ENCODE measurements at regions not wholly inside any gene's neighbourhood (a gene's known extent, or its start where the extent isn't known, plus 50 kb on each side); places are given as distances from the start of the nearest gene placed in this dataset.
"Not testable (repeated sequence)": the region's sequence is repeated elsewhere in the genome, so short reads cannot be mapped to it uniquely, and the experiment has no call there.

DNA sequence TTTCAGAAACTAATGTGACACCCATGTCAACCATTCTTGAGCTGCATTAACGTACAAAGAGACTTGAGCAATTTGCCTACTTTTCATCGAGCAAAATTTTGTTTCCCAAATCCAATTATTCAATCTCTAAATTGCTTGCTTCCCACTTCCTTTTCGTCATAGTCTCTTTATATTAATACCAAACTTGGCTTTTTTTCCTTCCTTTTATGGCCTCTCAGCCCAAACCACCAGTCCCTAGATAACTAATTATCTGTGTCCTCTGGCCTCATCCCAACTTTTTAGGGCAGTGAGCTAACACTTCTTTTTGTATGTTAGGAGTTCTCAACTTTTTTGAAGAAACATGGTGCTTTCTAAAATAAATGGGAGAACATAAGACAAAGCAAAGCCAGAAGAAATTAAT lies 155.5 kb upstream of the S1PR3 start (continued):
- TF ChIP-seq, protein P1, sequence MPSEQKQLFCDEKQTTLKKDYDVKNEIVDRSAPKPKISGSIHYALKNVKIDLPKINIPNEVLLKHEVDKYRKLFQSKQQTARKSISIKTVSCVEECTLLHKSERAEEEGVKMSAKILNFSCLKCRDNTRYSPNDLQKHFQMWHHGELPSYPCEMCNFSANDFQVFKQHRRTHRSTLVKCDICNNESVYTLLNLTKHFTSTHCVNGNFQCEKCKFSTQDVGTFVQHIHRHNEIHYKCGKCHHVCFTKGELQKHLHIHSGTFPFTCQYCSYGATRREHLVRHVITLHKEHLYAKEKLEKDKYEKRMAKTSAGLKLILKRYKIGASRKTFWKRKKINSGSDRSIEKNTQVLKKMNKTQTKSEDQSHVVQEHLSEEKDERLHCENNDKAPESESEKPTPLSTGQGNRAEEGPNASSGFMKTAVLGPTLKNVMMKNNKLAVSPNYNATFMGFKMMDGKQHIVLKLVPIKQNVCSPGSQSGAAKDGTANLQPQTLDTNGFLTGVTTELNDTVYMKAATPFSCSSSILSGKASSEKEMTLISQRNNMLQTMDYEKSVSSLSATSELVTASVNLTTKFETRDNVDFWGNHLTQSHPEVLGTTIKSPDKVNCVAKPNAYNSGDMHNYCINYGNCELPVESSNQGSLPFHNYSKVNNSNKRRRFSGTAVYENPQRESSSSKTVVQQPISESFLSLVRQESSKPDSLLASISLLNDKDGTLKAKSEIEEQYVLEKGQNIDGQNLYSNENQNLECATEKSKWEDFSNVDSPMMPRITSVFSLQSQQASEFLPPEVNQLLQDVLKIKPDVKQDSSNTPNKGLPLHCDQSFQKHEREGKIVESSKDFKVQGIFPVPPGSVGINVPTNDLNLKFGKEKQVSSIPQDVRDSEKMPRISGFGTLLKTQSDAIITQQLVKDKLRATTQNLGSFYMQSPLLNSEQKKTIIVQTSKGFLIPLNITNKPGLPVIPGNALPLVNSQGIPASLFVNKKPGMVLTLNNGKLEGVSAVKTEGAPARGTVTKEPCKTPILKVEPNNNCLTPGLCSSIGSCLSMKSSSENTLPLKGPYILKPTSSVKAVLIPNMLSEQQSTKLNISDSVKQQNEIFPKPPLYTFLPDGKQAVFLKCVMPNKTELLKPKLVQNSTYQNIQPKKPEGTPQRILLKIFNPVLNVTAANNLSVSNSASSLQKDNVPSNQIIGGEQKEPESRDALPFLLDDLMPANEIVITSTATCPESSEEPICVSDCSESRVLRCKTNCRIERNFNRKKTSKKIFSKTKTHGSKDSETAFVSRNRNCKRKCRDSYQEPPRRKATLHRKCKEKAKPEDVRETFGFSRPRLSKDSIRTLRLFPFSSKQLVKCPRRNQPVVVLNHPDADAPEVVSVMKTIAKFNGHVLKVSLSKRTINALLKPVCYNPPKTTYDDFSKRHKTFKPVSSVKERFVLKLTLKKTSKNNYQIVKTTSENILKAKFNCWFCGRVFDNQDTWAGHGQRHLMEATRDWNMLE (tag by site-specific recombination; conservative IDR thresholded peaks at IDR 0.05; ENCODE audit: low read depth), result no peak
- TF ChIP-seq, protein P2, sequence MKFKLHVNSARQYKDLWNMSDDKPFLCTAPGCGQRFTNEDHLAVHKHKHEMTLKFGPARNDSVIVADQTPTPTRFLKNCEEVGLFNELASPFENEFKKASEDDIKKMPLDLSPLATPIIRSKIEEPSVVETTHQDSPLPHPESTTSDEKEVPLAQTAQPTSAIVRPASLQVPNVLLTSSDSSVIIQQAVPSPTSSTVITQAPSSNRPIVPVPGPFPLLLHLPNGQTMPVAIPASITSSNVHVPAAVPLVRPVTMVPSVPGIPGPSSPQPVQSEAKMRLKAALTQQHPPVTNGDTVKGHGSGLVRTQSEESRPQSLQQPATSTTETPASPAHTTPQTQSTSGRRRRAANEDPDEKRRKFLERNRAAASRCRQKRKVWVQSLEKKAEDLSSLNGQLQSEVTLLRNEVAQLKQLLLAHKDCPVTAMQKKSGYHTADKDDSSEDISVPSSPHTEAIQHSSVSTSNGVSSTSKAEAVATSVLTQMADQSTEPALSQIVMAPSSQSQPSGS (tag by site-specific recombination; IDR thresholded peaks at IDR 0.05; ENCODE audit: low read depth), result no peak
- no peak for TF ChIP-seq YY2 (tag by site-specific recombination; IDR thresholded peaks at IDR 0.05)

DNA sequence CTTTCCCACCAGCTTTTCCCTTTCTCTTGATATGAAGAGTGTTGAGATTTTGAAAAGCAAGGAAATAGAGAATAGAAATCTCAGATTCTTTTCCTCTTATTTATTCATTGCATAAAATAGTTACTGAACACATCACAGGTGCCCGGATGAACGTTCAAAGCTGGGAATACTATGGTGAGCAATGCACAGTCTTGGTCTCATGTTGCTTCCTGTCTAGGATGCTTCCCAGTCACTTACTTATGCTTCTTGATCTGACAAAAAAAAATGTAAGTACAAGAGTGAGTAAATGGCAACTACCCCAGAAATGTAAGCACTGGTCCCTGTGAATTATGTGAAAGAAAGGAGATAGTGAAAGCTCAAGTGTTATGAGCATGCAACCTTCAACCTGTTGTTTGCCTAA lies 153.5 kb upstream of the S1PR3 start:
- no peak overlapping the region for H3K27ac ChIP-seq (ENCODE audit: extremely low read depth, low read depth, low read length)
- no peaks in the 10 kb centered on the region for H3K9me3 ChIP-seq (ENCODE audit: control insufficient read depth, insufficient read depth, low read depth, low read length)
- H3K4me3 ChIP-seq (ENCODE audit: low read depth, low read length), result no peak overlapping the region
- POLR2A ChIA-PET, result no interaction called here
- H3K36me3 ChIP-seq (ENCODE audit: control insufficient read depth in 2 of 2, insufficient read depth in 1 of 2, low read length in 2 of 2), result no peaks in the 10 kb centered on the region
- CTCF ChIA-PET, result no interaction called here
- TF ChIP-seq ZNF19 (tag by site-specific recombination; IDR thresholded peaks at IDR 0.05; ENCODE audit: low read depth) (no peak), ZNF510 (tag by site-specific recombination; IDR thresholded peaks at IDR 0.05; ENCODE audit: insufficient replicate concordance) (no peak), ZNF112 (tag by site-specific recombination; IDR thresholded peaks at IDR 0.05) (no peak), ZNF174 (tag by site-specific recombination; IDR thresholded peaks at IDR 0.05) (no peak), ZNF701 (tag by site-specific recombination; IDR thresholded peaks at IDR 0.05) (no peak), ZNF529 (tag by site-specific recombination; IDR thresholded peaks at IDR 0.05; ENCODE audit: insufficient replicate concordance) (no peak), ZNF169 (tag by site-specific recombination; IDR thresholded peaks at IDR 0.05) (no peak), SALL2 (tag by site-specific recombination; IDR thresholded peaks at IDR 0.05; ENCODE audit: borderline replicate concordance) (no peak), ZNF311 (tag by site-specific recombination; IDR thresholded peaks at IDR 0.05; ENCODE audit: borderline replicate concordance) (no peak), ZNF777 (tag by site-specific recombination; IDR thresholded peaks at IDR 0.05; ENCODE audit: borderline replicate concordance) (no peak), ZNF707 (tag by site-specific recombination; IDR thresholded peaks at IDR 0.05) (no peak), ZNF558 (tag by site-specific recombination; IDR thresholded peaks at IDR 0.05) (no peak), ZNF404 (tag by site-specific recombination; IDR thresholded peaks at IDR 0.05) (no peak), GLIS2 (tag by site-specific recombination; IDR thresholded peaks at IDR 0.05) (no peak), ZNF423 (tag by site-specific recombination; IDR thresholded peaks at IDR 0.05) (no peak)
- TF ChIP-seq, protein P3, sequence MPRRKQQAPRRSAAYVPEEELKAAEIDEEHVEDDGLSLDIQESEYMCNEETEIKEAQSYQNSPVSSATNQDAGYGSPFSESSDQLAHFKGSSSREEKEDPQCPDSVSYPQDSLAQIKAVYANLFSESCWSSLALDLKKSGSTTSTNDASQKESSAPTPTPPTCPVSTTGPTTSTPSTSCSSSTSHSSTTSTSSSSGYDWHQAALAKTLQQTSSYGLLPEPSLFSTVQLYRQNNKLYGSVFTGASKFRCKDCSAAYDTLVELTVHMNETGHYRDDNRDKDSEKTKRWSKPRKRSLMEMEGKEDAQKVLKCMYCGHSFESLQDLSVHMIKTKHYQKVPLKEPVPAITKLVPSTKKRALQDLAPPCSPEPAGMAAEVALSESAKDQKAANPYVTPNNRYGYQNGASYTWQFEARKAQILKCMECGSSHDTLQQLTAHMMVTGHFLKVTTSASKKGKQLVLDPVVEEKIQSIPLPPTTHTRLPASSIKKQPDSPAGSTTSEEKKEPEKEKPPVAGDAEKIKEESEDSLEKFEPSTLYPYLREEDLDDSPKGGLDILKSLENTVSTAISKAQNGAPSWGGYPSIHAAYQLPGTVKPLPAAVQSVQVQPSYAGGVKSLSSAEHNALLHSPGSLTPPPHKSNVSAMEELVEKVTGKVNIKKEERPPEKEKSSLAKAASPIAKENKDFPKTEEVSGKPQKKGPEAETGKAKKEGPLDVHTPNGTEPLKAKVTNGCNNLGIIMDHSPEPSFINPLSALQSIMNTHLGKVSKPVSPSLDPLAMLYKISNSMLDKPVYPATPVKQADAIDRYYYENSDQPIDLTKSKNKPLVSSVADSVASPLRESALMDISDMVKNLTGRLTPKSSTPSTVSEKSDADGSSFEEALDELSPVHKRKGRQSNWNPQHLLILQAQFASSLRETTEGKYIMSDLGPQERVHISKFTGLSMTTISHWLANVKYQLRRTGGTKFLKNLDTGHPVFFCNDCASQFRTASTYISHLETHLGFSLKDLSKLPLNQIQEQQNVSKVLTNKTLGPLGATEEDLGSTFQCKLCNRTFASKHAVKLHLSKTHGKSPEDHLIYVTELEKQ (tag by site-specific recombination; IDR thresholded peaks at IDR 0.05; ENCODE audit: borderline replicate concordance), result no peak
- TF ChIP-seq, protein P4, sequence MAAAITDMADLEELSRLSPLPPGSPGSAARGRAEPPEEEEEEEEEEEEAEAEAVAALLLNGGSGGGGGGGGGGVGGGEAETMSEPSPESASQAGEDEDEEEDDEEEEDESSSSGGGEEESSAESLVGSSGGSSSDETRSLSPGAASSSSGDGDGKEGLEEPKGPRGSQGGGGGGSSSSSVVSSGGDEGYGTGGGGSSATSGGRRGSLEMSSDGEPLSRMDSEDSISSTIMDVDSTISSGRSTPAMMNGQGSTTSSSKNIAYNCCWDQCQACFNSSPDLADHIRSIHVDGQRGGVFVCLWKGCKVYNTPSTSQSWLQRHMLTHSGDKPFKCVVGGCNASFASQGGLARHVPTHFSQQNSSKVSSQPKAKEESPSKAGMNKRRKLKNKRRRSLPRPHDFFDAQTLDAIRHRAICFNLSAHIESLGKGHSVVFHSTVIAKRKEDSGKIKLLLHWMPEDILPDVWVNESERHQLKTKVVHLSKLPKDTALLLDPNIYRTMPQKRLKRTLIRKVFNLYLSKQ (tag by site-specific recombination; IDR thresholded peaks at IDR 0.05; ENCODE audit: borderline replicate concordance), result no peak
- TF ChIP-seq, protein P5, sequence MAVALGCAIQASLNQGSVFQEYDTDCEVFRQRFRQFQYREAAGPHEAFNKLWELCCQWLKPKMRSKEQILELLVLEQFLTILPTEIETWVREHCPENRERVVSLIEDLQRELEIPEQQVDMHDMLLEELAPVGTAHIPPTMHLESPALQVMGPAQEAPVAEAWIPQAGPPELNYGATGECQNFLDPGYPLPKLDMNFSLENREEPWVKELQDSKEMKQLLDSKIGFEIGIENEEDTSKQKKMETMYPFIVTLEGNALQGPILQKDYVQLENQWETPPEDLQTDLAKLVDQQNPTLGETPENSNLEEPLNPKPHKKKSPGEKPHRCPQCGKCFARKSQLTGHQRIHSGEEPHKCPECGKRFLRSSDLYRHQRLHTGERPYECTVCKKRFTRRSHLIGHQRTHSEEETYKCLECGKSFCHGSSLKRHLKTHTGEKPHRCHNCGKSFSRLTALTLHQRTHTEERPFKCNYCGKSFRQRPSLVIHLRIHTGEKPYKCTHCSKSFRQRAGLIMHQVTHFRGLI (tag by site-specific recombination; IDR thresholded peaks at IDR 0.05), result no peak
- H3K4me1 ChIP-seq (ENCODE audit: control insufficient read depth, insufficient read depth, low read length), result 0 out of 2 replicates have a peak, but pooled peaks cover 3% of the 10 kb centered on the region

DNA sequence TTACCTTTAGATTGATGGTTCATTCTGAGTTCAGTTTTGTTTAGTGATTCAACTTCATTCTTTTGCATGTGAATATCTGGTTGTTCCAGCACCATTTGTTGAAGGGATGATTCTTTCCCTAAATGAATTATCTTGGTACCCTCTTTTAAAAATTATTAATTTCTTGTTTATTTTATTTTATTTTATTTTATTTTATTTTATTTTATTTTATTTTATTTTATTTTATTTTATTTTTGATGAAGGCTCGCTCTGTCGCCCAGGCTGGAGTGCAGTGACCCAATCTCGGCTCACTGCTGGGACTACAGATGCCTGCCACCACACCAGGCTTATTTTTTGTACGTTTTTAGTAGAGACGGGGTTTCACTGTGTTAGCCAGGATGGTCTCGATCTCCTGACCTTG lies 141.4 kb upstream of the S1PR3 start:
- H3K27ac ChIP-seq (ENCODE audit: extremely low read depth, low read depth, low read length); H3K4me3 ChIP-seq (ENCODE audit: low read depth, low read length); POLR2A ChIA-PET; CTCF ChIA-PET; H3K36me3 ChIP-seq (ENCODE audit: control insufficient read depth in 2 of 2, insufficient read depth in 1 of 2, low read length in 2 of 2); H3K4me1 ChIP-seq (ENCODE audit: control insufficient read depth, insufficient read depth, low read length); H3K9me3 ChIP-seq (ENCODE audit: control insufficient read depth, insufficient read depth, low read depth, low read length): not testable (repeated sequence)
